RWPE1 (cell line): ENCODE measurements at regions not wholly inside any gene's neighbourhood (a gene's known extent, or its start where the extent isn't known, plus 50 kb on each side); places are given as distances from the start of the nearest gene placed in this dataset.

Source experiments
- CTCF ChIA-PET: fragments of 350-600 bp; sonication (Branson Sonifier 250); formaldehyde crosslinking; extraction: SDS; loops from one replicate; lab custom pipeline; 2021; lab: Yijun Ruan, JAX
- POLR2A ChIA-PET: fragments of 400-600 bp; formaldehyde crosslinking; extraction: SDS; loops from one replicate; lab custom pipeline; 2020; ENCODE audit warnings: antibody characterized with exemption; ENCODE audit not compliant: low non-redundant PET; lab: Yijun Ruan, JAX
- DNase-seq: peaks from one replicate; pipeline ENCODE4 v3.0.0; 2012; ENCODE audit warnings: low spot score
- H3K27ac ChIP-seq: fragments of 450-650 bp; 2 replicates; pipeline ENCODE4 v1.5.1; 2017
- CTCF ChIP-seq: fragments of 450-650 bp; conservative IDR thresholded peaks from 2 replicates; pipeline ENCODE4 v1.5.1; 2017; ENCODE audit warnings: low read depth, mild to moderate bottlenecking

DNA sequence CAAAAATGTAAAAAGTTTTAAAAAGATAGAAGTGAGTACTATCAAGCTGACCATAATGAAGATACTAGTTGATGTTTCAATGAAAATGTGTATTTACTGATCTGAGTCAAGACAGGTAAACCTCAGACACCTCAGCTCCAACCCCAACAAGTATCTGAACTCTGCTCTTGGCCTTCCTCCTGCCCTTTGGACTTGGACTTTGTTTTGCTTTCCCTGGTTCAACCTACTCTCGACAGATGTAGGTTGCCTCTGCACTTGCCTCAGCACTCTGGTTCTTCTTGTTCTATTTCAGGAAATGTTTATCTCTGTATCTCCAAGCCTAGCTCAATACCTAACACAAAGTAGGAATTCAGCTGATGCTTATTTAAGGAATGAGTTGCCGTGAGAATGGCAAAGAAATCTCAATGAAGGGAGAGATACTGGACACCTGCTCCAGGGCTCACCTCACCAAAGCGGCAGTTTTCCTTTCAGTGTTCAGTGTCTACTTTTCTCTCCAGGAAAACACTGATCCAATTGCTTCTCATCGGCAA, 248.8 kb upstream of the CTAGE1 start:
- ChIA-PET CTCF (no interaction called here), POLR2A (no interaction called here)
- no peak overlapping the region for H3K27ac ChIP-seq
- no peak for TF ChIP-seq CTCF
- DNase-seq = no peak

DNA sequence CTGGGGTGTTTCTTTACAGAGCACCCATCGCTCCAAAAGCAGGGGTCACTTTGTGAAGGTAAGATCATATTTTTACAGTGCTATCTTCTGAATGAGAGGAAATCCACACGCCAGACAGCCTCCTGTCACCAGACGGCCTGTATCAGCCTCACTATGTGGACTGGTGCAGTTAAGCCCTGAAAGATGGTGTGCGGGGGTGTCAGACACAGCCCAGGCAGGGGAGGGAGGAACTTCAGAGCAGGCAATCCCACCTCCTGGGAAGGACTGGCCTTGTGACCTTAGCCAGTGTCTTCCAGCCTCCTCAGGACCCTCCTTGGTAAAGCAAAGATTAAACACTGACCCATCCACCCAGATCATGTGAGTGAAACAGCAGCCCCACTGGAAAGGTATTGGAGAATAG, 249.4 kb upstream of the CTAGE1 start:
- CTCF ChIA-PET = no interaction called here
- POLR2A ChIA-PET = no interaction called here
- no peak for DNase-seq
- no peak overlapping the region for H3K27ac ChIP-seq
- TF ChIP-seq CTCF = no peak

- H3K27ac ChIP-seq = no peak overlapping the region
- CTCF ChIA-PET = interaction anchor here (0.6 kb wide), 1 partner anchor 326 kb away, joined by 3 read pairs; no protein-coding TSS in a partner anchor
- DNase-seq = peak; percentile 83
- POLR2A ChIA-PET = no interaction called here
- TF ChIP-seq CTCF = no peak
Measured at GRCh38 chr18:22667616-22668422, 250.1 kb upstream of the CTAGE1 start.

GRCh38 chr18:22668496-22668895, 250.8 kb upstream of the CTAGE1 start:
- no peak overlapping the region for H3K27ac ChIP-seq
- DNase-seq = no peak
- ChIA-PET POLR2A (no interaction called here), CTCF (no interaction called here)
- TF ChIP-seq CTCF = no peak

DNA sequence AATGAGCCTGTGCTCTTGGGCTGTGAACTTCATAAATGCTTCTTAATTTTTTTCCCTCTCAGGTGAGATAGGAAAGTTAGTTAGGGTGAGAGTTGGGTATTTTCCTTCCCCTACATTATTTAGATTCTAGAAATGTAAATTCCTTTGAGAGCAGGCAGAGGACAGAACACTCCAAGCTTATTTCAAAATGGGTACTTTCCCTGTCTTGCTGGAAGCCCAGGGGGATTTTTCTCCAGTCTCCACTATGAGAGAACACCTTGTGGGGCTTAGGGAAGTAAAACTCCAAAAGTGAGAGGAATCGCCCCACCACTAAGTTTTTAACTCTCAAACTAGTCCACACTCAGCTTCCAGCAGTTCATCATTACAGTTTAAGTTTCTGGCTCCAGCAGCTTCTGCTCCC, 253.2 kb upstream of the CTAGE1 start:
- no peak for TF ChIP-seq CTCF
- ChIA-PET POLR2A (no interaction called here), CTCF (interaction anchor here (0.6 to 1.4 kb wide), 3 partner anchors 23 to 548 kb away, joined by 3 to 4 read pairs (median 3); no protein-coding TSS in a partner anchor)
- H3K27ac ChIP-seq = no peak overlapping the region
- DNase-seq = no peak

GRCh38 chr18:22673182-22673862, 255.6 kb upstream of the CTAGE1 start:
- H3K27ac ChIP-seq = no peak overlapping the region
- POLR2A ChIA-PET = no interaction called here
- TF ChIP-seq CTCF = no peak
- CTCF ChIA-PET = interaction anchor here (0.7 kb wide), 1 partner anchor 409 kb away, joined by 3 read pairs; no protein-coding TSS in a partner anchor
- DNase-seq = no peak
